Spleen (tissue), 11 donors: ENCODE measurements at regions not wholly inside any gene's neighbourhood (a gene's known extent, or its start where the extent isn't known, plus 50 kb on each side); places are given as distances from the start of the nearest gene placed in this dataset.

Experiments used
- DNase-seq: peaks from one replicate; pipeline ENCODE4 v3.0.0-alpha.2; 2020
- H3K27ac ChIP-seq, 8 donors: fragments of 200-600 bp; sonication (generic) in 7 of 8; 1 replicate in 4 of 8; 2 replicates in 4 of 8; pipeline versions ENCODE4 v1.5.0 to v1.8.0; 2016 to 2021; ENCODE audit warnings: inconsistent platforms in 4 of 8, mild to moderate bottlenecking in 4 of 8, moderate library complexity in 1 of 8
- H3K27me3 ChIP-seq, 7 donors: fragments of 200-600 bp; sonication (generic) in 6 of 7; replicated peaks in 1 of 7; 1 replicate in 4 of 7; 2 replicates in 3 of 7; pipeline versions ENCODE4 v1.5.0 to v1.8.0; 2016 to 2021; ENCODE audit warnings: inconsistent platforms in 3 of 7, mild to moderate bottlenecking in 1 of 7
- H3K36me3 ChIP-seq, 6 donors: fragments of 200-600 bp; sonication (generic) in 5 of 6; 1 replicate in 4 of 6; 2 replicates in 2 of 6; pipeline versions ENCODE4 v1.5.0 to v1.8.0; 2016 to 2021; ENCODE audit warnings: inconsistent platforms in 2 of 6
- H3K4me1 ChIP-seq, 6 donors: fragments of 200-600 bp; sonication (generic) in 5 of 6; 1 replicate in 3 of 6; 2 replicates in 3 of 6; pipeline versions ENCODE4 v1.5.0 to v1.8.0; 2016 to 2021; ENCODE audit warnings: inconsistent platforms in 3 of 6
- H3K4me3 ChIP-seq, 8 donors: fragments of 200-600 bp; sonication (generic) in 7 of 8; 1 replicate in 4 of 8; 2 replicates in 4 of 8; pipeline versions ENCODE4 v1.5.0 to v1.8.0; 2016 to 2021; ENCODE audit warnings: inconsistent platforms in 4 of 8, mild to moderate bottlenecking in 4 of 8, moderate library complexity in 2 of 8
- H3K9me3 ChIP-seq, 8 donors: fragments of 200-600 bp; sonication (generic) in 7 of 8; 1 replicate in 4 of 8; 2 replicates in 4 of 8; pipeline versions ENCODE4 v1.5.0 to v1.8.0; 2016 to 2021; ENCODE audit warnings: inconsistent platforms in 4 of 8
- CTCF ChIP-seq, 11 experiments: fragments of 200-600 bp in 7 of 11; fragments of 450-650 bp in 4 of 11; sonication (generic) in 4 of 11; IDR thresholded peaks in 8 of 11; conservative IDR thresholded peaks in 3 of 11; 1 replicate in 7 of 11; 2 replicates in 4 of 11; pipeline versions ENCODE4 v1.4.0 to v1.8.0; 2016 to 2021; ENCODE audit warnings: antibody characterized with exemption in 11 of 11, inconsistent platforms in 4 of 11, mild to moderate bottlenecking in 1 of 11
- POLR2A ChIP-seq, 3 donors: fragments of 450-650 bp; IDR thresholded peaks; one replicate each; pipeline ENCODE4 v1.5.1; 2017; ENCODE audit warnings: antibody characterized with exemption in 3 of 3, mild to moderate bottlenecking in 1 of 3
- POLR2AphosphoS5 ChIP-seq, 3 donors: sonication (generic); formaldehyde crosslinking; IDR thresholded peaks; one replicate each; pipeline ENCODE4 v1.5.1; 2017; ENCODE audit warnings: antibody characterized with exemption in 3 of 3
- WGBS, 5 donors: extraction: QIAGEN DNeasy Blood & Tissue Kit in 3 of 5; methylation state at CpG; one replicate each; pipeline versions ENCODE4 v1.1.5 to v1.1.7; 2013 to 2018; 5-methylcytosine and 5-hydroxymethylcytosine counted together
- intact Hi-C: fragments of 100-400 bp; cut with DNase I; formaldehyde crosslinking; loops from one replicate; pipeline ENCODE4 v1.15.0; 2023; ENCODE audit warnings: low total_unique reads
- donor health status: healthy with polysubstance abuse.
- donor health status: DM: no; HTN: no; CAD: no; lungs with moderate emphysema.
- donor health status: DM: no; HTN: no; CAD: no.
- donor health status: Bipolar disorder and iron deficiency.
- donor health status: healthy.
- donor health status: DM: no; HTN: no; CAD: no.
- donor health status: DM: yes; HTN: yes; CAD: no.

GRCh38 chr6:63491119-63491518 is 81.2 kb upstream of the LOC128125822 start:
- no peak for DNase-seq
- TF ChIP-seq POLR2A (IDR thresholded peaks at IDR 0.05) (no peak), CTCF (IDR thresholded peaks at IDR 0.05 in 8 of 11, conservative IDR thresholded peaks at IDR 0.05 in 3 of 11) (no peak), POLR2AphosphoS5 (IDR thresholded peaks at IDR 0.05) (no peak)
- Histone ChIP-seq H3K27ac (no peak overlapping the region), H3K36me3 (no peaks in the 10 kb centered on the region), H3K9me3 (no peaks in the 10 kb centered on the region), H3K4me3 (no peak overlapping the region), H3K27me3 (peaks cover 0 to 6% (median 0%) of the 10 kb centered on the region in 7 donors), H3K4me1 (no peaks in the 10 kb centered on the region)
- 83 to 93% (median 87%) methylated on average over 2 of the region's 2 CpGs for WGBS, 5 donors
- intact Hi-C loops = no loop called here

DNA sequence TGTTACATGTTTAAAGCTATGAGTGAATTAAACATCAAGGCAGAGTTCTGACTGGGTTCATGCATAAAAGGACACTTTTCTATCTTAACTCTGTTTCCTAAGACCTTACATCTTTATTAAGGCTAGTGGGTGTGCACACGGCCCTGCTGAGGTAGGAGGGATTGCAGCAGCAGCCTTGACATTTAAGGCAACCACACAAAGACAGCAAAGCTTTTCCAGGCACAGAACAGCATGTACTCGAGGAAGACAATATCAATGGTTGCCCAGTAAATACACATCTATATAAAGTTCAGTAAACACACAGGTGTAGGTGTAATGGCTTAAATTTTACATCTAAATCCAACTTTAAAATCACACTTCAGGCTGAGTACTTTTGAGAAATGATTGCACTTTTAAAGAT is 79.8 kb upstream of the LOC128125822 start:
- DNase-seq = no peak
- WGBS, 5 donors = 27 to 52% (median 30%) methylated on average over 2 of the region's 2 CpGs
- peaks cover 0 to 6% (median 0%) of the 10 kb centered on the region in 7 donors for H3K27me3 ChIP-seq
- no peak for TF ChIP-seq CTCF (IDR thresholded peaks at IDR 0.05 in 8 of 11, conservative IDR thresholded peaks at IDR 0.05 in 3 of 11)
- no peak for TF ChIP-seq POLR2AphosphoS5 (IDR thresholded peaks at IDR 0.05)
- no peak for TF ChIP-seq POLR2A (IDR thresholded peaks at IDR 0.05)
- H3K4me3 ChIP-seq = no peak overlapping the region
- no peak overlapping the region for H3K27ac ChIP-seq
- no peaks in the 10 kb centered on the region for H3K4me1 ChIP-seq
- no peaks in the 10 kb centered on the region for H3K9me3 ChIP-seq
- H3K36me3 ChIP-seq = no peaks in the 10 kb centered on the region
- intact Hi-C loops = no loop called here

DNA sequence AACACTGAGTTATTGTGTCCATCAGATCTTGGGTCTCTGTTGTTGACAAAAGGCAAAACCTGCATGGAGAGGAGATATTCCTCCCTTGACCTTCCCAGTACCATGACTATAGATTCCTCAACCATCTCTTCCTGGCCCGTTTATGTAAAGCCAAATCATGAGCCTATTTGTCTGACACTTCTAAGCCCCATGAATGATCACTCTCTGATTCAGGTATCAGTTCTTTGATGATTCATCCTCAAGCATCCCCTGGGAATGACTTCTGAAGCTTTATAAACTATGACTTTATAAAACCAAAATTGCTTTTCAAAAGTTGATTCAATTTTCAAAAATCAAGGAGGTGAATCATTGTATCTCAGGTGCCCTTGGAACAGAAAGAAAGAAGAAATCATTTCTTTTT is 78.7 kb upstream of the LOC128125822 start:
- H3K4me3 ChIP-seq = no peak overlapping the region
- intact Hi-C loops = no loop called here
- 50 to 70% (median 64%) methylated on average over 1 of the region's 1 CpG for WGBS, 5 donors
- no peak for TF ChIP-seq POLR2A (IDR thresholded peaks at IDR 0.05)
- no peak for TF ChIP-seq POLR2AphosphoS5 (IDR thresholded peaks at IDR 0.05)
- no peak for TF ChIP-seq CTCF (IDR thresholded peaks at IDR 0.05 in 8 of 11, conservative IDR thresholded peaks at IDR 0.05 in 3 of 11)
- H3K9me3 ChIP-seq = no peaks in the 10 kb centered on the region
- no peak overlapping the region for H3K27ac ChIP-seq
- H3K4me1 ChIP-seq = no peaks in the 10 kb centered on the region
- H3K36me3 ChIP-seq = no peaks in the 10 kb centered on the region
- DNase-seq = no peak
- peaks cover 0 to 6% (median 0%) of the 10 kb centered on the region in 7 donors for H3K27me3 ChIP-seq

DNA sequence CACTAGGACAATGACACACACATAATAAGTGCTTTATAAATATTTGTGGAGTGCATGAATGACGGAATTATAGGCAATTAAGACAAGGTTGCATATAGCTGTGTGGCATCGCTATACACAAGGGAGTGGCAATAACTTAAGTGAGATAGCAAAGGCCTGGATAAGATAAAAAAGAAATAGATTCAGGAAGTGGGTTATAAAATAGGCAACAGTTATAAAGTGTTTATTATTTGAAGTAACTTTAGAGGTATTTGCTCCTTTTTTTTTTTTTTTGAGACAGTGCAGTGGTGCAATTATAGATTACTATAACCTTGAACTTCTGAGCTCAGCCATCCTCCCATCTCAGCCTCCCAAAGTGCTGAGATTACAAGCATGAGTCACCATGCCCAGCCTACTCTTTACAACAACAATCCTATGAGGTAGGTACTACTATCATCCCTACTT is 75.9 kb upstream of the LOC128125822 start:
- 82 to 95% (median 88%) methylated on average over 2 of the region's 2 CpGs for WGBS, 5 donors
- intact Hi-C loops = no loop called here
- no peak overlapping the region for H3K4me3 ChIP-seq
- TF ChIP-seq CTCF (IDR thresholded peaks at IDR 0.05 in 8 of 11, conservative IDR thresholded peaks at IDR 0.05 in 3 of 11) (no peak), POLR2A (IDR thresholded peaks at IDR 0.05) (no peak), POLR2AphosphoS5 (IDR thresholded peaks at IDR 0.05) (no peak)
- no peaks in the 10 kb centered on the region for H3K27me3 ChIP-seq
- H3K36me3 ChIP-seq = no peaks in the 10 kb centered on the region
- H3K9me3 ChIP-seq = no peaks in the 10 kb centered on the region
- H3K27ac ChIP-seq = no peak overlapping the region
- DNase-seq = no peak
- H3K4me1 ChIP-seq = no peaks in the 10 kb centered on the region
